Neural cell (in vitro differentiated cells): ENCODE measurements at regions not wholly inside any gene's neighbourhood (a gene's known extent, or its start where the extent isn't known, plus 50 kb on each side); places are given as distances from the start of the nearest gene placed in this dataset.

Experiments
- EP300 ChIP-seq: fragments of 450-650 bp; conservative IDR thresholded peaks from 2 replicates; pipeline ENCODE4 v1.6.1; 2014; ENCODE audit warnings: antibody characterized with exemption, mild to moderate bottlenecking, moderate library complexity; ENCODE audit not compliant: poor library complexity, severe bottlenecking
- EZH2 ChIP-seq: fragments of 200-600, 300-800 bp; shearing (Covaris generic), sonication (generic); IDR thresholded peaks from 2 replicates; pipeline ENCODE4 v1.6.1; 2014; ENCODE audit warnings: antibody characterized with exemption, low read length, borderline replicate concordance, mild to moderate bottlenecking; ENCODE audit not compliant: insufficient read depth, poor library complexity, severe bottlenecking
- POLR2AphosphoS5 ChIP-seq: IDR thresholded peaks from 2 replicates; pipeline ENCODE4 v1.6.1; 2012
- TF ChIP-seq, protein P1 (sequence below): fragments of 450-650 bp; IDR thresholded peaks from 2 replicates; pipeline ENCODE4 v1.5.1; 2014; ENCODE audit warnings: antibody characterized with exemption, mild to moderate bottlenecking, moderate library complexity; ENCODE audit not compliant: poor library complexity, severe bottlenecking

DNA sequence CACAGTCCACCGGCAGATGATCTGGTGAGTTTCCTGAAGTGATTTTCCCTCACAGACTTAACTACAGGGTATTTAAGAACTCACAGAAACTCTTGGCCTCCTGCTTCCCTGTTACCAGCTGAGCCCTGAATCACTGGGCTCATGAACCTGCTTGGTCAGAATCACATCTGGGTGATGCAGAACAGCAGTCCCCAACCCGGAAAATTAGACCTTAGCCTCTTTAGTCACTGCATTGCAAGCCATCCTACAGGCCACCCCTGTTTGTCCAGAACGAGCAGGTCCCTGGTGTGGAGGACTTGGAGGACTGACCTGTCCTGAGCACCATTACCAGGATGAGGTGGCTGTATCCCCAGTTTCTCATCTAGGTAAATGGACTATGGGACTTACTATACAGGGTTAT lies 539.2 kb downstream of the TNS3 start:
- TF ChIP-seq, protein P1, sequence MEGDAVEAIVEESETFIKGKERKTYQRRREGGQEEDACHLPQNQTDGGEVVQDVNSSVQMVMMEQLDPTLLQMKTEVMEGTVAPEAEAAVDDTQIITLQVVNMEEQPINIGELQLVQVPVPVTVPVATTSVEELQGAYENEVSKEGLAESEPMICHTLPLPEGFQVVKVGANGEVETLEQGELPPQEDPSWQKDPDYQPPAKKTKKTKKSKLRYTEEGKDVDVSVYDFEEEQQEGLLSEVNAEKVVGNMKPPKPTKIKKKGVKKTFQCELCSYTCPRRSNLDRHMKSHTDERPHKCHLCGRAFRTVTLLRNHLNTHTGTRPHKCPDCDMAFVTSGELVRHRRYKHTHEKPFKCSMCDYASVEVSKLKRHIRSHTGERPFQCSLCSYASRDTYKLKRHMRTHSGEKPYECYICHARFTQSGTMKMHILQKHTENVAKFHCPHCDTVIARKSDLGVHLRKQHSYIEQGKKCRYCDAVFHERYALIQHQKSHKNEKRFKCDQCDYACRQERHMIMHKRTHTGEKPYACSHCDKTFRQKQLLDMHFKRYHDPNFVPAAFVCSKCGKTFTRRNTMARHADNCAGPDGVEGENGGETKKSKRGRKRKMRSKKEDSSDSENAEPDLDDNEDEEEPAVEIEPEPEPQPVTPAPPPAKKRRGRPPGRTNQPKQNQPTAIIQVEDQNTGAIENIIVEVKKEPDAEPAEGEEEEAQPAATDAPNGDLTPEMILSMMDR = no peak
- TF ChIP-seq EZH2 = no peak
- no peak for TF ChIP-seq POLR2AphosphoS5
- no peak for TF ChIP-seq EP300
